HG02981 (cell line): ENCODE measurements at regions not wholly inside any gene's neighbourhood (a gene's known extent, or its start where the extent isn't known, plus 50 kb on each side); places are given as distances from the start of the nearest gene placed in this dataset.
"Not testable (repeated sequence)": the region's sequence is repeated elsewhere in the genome, so short reads cannot be mapped to it uniquely, and the experiment has no call there.

Experiments
- ATAC-seq: cut with Tn5 transposase; IDR thresholded peaks from one replicate; pipeline ENCODE4 v1.9.1; 2021; ENCODE audit warnings: mild to moderate bottlenecking, moderate library complexity; ENCODE audit not compliant: unreplicated experiment

- no peak for ATAC-seq
Measured at GRCh38 chrX:39427492-39427891, 626.2 kb downstream of the MID1IP1 start.

DNA sequence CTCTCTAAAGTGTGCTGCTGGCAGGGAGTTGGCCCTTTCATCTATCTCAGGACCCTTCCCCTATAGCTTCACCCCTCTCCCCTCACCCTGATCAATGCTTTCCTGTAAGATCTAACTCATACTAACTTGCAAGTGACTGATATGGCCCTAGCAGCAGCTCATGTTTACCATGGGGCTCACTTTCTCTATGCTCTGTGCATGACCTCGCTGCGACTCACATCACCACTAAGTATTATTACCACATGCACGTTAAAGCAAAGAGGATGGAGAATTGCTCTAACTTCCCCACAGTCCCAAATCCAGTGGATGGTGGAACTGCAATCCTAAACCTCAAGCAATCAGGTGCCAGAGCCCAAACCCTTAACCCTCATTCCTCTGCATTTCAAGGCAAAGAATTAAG is 626.6 kb downstream of the MID1IP1 start:
- ATAC-seq = no peak

GRCh38 chrX:39430551-39430950 is 629.3 kb downstream of the MID1IP1 start:
- no peak for ATAC-seq

DNA sequence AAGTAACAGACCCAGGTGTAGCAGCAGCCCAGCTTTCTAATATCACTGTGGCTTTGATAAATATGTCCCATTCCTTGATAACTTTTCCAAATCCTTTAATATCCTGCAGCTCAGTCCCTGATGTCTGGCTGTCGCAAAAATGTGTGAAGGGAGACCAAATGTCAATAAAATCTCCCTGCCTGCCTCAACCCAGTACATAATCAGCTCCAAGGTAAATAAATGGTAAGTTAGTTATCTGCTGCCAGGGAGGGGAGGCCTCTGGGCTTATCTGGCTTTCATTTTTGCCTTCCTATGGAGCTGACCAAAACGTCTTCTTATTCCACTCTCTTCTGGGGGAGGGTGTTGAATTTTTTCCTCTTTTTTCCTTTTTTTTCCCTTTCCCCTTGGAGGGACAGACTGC is 630.6 kb downstream of the MID1IP1 start:
- no peak for ATAC-seq

GRCh38 chrX:39434671-39435070 is 633.4 kb downstream of the MID1IP1 start:
- ATAC-seq = not testable (repeated sequence)

DNA sequence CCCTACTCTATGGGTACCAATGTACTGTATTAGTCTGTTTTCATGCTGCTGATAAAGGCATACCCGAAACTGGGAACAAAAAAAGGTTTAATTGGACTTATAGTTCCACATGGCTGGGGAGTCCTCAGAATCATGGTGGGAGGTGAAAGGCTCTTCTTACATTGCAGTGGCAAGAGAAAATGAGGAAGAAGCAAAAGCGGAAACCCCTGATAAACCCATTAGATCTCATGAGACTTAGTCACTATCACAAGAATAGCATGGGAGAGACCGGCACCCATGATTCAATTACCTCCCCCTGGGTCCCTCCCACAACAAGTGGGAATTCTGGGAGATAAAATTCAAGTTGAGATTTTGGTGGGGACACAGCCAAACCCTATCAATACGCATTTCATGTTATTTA is 635.3 kb downstream of the MID1IP1 start:
- ATAC-seq = not testable (repeated sequence)

- ATAC-seq = no peak
Measured at GRCh38 chrX:39437670-39438441, 636.6 kb downstream of the MID1IP1 start.

- ATAC-seq = no peak
Measured at GRCh38 chrX:39438603-39439602, 637.6 kb downstream of the MID1IP1 start.

DNA sequence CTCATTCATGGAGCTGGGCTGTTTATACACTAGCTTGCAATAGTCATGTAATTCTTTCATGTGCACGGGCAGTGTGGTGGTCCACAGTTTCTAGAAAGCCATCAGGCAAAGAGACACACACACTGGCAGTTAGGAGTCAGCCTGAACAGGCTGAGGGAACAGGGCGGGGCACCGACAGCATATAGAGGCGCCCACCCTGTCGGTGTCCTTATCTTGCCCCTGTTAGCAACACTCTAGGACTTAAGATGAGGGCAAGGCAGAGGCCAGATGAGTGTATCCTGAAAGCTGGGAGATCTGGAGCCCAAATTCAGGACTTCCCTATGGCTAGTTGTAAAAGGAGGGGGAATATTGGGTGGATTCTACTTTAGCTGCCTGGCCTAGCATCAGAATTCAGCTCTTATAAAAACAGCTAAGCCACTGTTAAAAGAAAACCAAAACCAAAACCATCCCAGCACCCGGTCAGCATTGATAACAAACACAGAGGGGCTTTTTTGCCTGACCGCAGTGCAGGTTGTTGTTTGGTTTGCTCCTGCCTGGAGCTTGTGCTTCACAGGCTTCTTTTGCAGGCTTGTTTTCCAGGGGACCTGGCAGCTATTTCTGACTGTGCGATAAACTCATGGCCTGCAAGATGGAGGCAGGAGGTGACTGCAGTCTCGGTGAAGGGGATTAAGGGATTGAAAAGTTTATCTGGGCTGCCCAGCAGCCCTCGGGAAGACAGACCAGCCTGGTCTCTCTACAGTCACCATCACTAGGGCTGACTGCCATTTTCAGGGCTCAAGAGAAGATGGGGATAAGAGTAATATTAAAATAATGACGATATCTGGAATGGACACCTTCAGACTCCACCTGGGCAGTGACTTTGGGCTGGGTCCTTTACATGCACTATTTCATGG is 638.9 kb downstream of the MID1IP1 start:
- ATAC-seq = peak; percentile 64

- peak; percentile 31 for ATAC-seq
Measured at GRCh38 chrX:39440799-39441284, 639.6 kb downstream of the MID1IP1 start.

DNA sequence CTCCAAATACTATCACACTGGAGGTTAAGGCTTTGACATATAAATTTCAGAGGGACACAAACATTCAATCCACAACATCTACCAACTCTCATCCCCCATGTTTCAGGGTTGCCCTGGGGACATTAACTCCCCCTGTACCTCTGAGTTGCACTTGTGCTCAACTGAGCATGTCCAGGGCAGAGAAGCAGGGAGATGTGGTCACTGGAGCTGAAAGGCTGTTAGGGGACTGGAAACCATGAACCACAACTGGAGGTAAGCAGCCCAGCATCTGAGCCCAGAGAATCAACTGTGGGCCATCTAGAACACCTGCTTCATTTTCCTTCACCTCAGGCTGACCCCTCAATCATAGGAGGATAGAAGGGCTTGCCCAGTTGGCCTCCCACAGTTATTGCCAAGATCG is 641.1 kb downstream of the MID1IP1 start:
- no peak for ATAC-seq

DNA sequence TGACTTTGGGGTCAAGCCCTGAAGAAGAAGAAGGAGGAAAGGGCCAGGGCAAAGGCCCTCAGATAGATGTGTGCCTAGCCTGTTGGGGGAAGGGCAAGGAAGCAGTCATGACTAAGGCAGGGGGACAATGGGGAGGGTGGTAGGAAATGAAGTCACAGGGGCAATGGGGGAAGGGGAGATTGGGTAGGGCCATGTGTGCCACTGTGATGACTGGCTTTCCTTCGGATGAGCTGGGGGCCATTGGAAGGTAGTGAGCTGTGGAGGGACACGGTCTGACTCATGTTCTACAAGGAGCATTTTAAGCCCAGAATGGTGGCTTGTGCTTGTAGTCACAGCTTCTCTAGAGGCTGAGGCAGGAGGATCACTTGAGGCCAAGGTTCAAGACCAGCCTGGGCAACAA is 642.0 kb downstream of the MID1IP1 start:
- no peak for ATAC-seq

DNA sequence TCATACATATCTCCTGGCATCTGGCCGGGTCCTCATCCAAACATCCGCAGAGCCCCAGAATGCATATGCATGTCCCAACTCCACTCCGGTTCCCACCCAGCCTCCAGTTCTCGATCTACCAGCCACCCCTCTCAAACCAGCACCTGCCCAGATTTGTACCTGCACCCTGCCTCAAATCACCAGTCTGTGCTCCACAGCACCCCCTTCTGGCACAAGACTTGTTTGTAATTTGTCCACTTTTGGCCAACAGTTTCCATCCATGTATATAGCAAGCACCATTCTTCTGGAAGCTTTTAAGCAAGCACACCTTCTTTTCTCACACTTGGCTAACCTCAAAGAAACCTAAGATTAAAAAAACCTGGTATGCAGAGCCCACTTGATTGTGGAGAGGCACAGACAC is 644.1 kb downstream of the MID1IP1 start:
- ATAC-seq = no peak

GRCh38 chrX:39449352-39449751 is 648.1 kb downstream of the MID1IP1 start:
- ATAC-seq = no peak

DNA sequence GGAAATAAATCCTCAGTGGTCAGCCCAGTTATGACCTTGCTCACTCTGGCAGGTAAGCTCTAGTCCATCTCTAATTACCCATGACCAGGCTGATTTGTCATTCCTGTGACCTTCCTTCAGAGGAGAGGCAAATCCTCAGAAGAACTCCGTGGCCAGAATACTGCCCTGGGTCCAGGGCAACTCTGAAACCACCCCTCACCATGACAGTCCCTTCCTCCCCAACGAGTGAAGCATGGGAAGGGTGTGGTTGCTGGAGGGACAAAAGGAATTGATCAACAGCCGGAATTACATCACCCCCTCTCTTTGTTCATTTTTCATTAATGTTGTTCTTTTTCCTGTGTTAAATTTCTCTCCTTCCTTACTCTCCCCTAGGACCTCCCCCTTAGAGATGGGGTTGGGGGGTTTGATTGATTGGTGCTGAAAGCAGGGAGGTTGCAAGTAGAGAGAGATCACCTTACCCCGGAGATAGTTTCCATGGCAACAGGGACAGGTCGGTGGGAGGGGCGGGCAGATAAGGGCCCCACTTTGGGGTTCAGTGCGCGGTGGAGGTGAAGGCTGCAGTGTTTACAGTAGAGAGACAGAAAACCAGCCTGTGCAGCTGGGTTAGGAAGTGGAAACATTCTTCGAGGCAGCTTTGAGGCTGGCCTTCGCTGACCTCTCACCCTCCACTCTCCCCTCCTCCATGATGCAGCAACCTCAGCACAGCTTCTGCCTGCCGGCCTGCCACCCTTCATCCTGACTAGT is 647.4 kb downstream of the BCOR start:
- ATAC-seq = no peak

DNA sequence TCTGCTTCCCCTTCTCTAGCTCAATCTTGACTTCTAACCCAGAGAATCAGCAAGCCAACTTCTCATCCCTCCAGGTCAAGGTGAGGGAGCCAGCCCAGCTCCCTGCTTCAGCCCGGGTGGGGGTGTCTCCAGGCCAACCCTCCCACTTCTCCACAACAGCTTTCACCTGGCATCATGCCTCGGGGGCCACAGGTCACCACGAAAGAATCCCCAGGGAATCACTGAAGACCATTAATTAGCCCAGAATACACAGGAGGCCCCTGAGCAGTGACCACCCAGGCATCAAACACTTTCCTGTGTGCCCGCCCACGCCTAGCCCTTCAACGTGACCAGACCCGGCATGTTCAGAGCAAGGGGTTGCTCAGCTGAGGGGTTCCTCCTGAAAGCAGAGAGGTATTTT is 646.7 kb downstream of the BCOR start:
- ATAC-seq = no peak

- no peak for ATAC-seq
Measured at GRCh38 chrX:39452401-39452800, 645.4 kb downstream of the BCOR start.

DNA sequence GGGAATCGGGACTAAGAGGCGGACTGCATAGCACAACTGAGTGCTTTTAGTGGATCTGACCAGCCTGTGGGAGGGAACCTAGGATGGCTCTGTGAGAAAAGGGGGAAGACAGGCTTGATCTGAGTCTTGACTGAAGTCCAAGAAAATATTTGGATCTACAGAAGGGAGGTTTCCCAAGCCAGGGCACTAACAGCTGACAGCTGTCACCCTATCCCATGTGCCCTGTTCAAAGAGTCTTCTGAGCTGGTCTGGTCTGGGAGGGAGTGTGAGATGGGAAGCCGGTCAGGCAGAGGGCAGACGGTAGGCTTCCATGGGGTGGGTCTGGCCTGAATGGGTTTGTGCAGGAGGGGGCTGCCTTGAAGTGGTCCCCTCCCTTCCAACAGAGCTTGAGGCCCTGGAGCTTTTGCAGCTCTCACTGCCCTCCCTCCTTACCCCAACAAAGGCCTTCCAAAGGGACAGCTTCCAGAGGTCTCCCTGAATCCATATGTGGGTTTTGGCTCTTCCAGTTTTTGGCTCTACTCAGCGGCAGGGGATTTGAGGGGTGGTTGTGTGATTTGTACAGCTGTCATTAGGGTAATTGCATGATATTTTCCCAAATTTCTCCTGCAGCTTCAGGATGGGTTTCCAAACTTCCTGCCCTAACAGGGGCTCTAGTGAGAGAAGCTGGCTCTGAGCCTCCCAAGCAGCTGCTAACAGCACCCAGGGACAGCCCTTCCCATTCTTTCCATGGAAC is 643.7 kb downstream of the BCOR start:
- ATAC-seq = no peak

- ATAC-seq = no peak
Measured at GRCh38 chrX:39456894-39457604, 640.7 kb downstream of the BCOR start.
